ENCODE measurements at regions not wholly inside any gene's neighbourhood (a gene's known extent, or its start where the extent isn't known, plus 50 kb on each side); places are given as distances from the start of the nearest gene placed in this dataset.

DNA sequence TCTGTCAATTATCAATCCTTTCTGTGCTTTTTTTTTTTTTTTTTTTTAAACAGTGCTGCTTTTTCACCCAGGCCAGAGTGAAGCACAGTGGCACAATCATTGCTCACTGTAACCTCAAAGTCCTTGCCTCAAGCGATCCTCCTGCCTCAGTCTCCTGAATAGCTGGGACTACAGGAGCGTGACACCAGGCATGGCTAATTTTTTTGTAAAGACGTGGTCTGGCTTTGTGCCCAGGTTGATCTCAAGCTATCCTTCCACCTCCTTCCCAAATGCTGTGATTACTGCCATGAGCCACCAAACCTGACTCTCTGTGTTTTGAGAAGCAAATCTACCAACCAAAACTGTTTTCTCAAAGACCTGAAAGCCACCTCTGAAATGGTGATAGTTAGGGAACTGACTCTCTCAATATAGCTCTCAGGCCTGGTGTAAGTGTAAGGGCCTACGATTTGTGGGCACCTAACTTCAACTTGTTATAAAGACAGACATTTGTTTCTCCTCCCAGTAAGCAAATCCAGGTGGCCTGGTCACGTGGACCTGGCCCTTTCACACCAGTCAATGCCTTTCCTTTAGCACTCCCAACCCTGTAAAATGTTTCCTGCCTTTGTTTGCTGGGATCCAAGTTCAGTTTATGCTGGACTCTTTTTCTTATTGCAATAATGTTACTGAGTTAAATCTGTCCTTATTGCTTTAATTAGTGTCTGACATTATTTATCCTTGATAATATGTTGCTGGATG, 2015.9 kb downstream of the PCDH7 start:
- 87% methylated on average over 5 of the region's 5 CpGs for WGBS (ENCODE audit: low lambda C conversion rate, missing lambda C conversion rate)
- no peak overlapping the region for H3K27ac ChIP-seq
- H3K79me2 ChIP-seq: no peaks in the 10 kb centered on the region
- no peak for DNase-seq (ENCODE audit: low spot score)
- TF ChIP-seq EZH2phosphoT487 (IDR thresholded peaks at IDR 0.05; ENCODE audit: low read depth, severe bottlenecking, unreplicated experiment) (no peak), EZH2 (IDR thresholded peaks at IDR 0.05; ENCODE audit: borderline replicate concordance) (no peak)
- TF ChIP-seq, protein P1, sequence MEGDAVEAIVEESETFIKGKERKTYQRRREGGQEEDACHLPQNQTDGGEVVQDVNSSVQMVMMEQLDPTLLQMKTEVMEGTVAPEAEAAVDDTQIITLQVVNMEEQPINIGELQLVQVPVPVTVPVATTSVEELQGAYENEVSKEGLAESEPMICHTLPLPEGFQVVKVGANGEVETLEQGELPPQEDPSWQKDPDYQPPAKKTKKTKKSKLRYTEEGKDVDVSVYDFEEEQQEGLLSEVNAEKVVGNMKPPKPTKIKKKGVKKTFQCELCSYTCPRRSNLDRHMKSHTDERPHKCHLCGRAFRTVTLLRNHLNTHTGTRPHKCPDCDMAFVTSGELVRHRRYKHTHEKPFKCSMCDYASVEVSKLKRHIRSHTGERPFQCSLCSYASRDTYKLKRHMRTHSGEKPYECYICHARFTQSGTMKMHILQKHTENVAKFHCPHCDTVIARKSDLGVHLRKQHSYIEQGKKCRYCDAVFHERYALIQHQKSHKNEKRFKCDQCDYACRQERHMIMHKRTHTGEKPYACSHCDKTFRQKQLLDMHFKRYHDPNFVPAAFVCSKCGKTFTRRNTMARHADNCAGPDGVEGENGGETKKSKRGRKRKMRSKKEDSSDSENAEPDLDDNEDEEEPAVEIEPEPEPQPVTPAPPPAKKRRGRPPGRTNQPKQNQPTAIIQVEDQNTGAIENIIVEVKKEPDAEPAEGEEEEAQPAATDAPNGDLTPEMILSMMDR (IDR thresholded peaks at IDR 0.05; ENCODE audit: poor library complexity): no peak
- H3K4me1 ChIP-seq (ENCODE audit: insufficient read depth): no peaks in the 10 kb centered on the region
- no peaks in the 10 kb centered on the region for H3K27me3 ChIP-seq
- H3K4me2 ChIP-seq: no peak overlapping the region
- H3K9me3 ChIP-seq (ENCODE audit: low read depth): no peaks in the 10 kb centered on the region
- H2AFZ ChIP-seq: no peak overlapping the region
- H3K36me3 ChIP-seq (replicated peaks; ENCODE audit: insufficient read depth, low read depth): no peaks in the 10 kb centered on the region
- H3K9me2 ChIP-seq (replicated peaks; ENCODE audit: insufficient read depth): no peaks in the 10 kb centered on the region
- H3K4me3 ChIP-seq: no peak overlapping the region
- H4K20me1 ChIP-seq (ENCODE audit: insufficient read depth, poor library complexity, severe bottlenecking): no peaks in the 10 kb centered on the region

DNA sequence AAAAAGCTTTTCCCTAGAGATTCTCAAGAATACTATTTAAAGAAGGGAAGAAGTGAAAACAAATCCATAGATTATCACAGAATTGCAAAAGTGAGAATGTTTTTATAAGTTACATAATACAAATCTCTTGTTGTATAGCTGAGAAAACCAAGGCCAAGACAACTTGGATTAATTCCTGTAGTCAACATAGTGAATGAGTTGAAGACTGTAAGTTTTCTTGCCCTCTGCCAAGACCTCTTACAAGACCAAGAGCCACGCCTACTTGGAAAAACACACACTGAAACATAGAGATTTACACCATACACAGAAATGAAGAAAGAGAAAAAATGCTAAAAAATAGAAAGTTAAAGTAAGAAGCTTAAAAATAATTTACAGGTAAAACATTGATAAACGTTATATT, 2024.0 kb downstream of the PCDH7 start:
- H3K4me3 ChIP-seq: no peak overlapping the region
- H3K36me3 ChIP-seq (replicated peaks; ENCODE audit: insufficient read depth, low read depth): no peaks in the 10 kb centered on the region
- H4K20me1 ChIP-seq (ENCODE audit: insufficient read depth, poor library complexity, severe bottlenecking): no peaks in the 10 kb centered on the region
- TF ChIP-seq EZH2 (IDR thresholded peaks at IDR 0.05; ENCODE audit: borderline replicate concordance): no peak
- TF ChIP-seq, protein P1 (IDR thresholded peaks at IDR 0.05; ENCODE audit: poor library complexity): no peak
- no peak for TF ChIP-seq EZH2phosphoT487 (IDR thresholded peaks at IDR 0.05; ENCODE audit: low read depth, severe bottlenecking, unreplicated experiment)
- H3K4me2 ChIP-seq: no peak overlapping the region
- H3K4me1 ChIP-seq (ENCODE audit: insufficient read depth): no peaks in the 10 kb centered on the region
- H3K27me3 ChIP-seq: no peaks in the 10 kb centered on the region
- 97% methylated on average over 2 of the region's 2 CpGs for WGBS (ENCODE audit: low lambda C conversion rate, missing lambda C conversion rate)
- H3K79me2 ChIP-seq: no peaks in the 10 kb centered on the region
- no peak overlapping the region for H2AFZ ChIP-seq
- H3K27ac ChIP-seq: no peak overlapping the region
- H3K9me3 ChIP-seq (ENCODE audit: low read depth): no peaks in the 10 kb centered on the region
- DNase-seq (ENCODE audit: low spot score): no peak
- H3K9me2 ChIP-seq (replicated peaks; ENCODE audit: insufficient read depth): no peaks in the 10 kb centered on the region

DNA sequence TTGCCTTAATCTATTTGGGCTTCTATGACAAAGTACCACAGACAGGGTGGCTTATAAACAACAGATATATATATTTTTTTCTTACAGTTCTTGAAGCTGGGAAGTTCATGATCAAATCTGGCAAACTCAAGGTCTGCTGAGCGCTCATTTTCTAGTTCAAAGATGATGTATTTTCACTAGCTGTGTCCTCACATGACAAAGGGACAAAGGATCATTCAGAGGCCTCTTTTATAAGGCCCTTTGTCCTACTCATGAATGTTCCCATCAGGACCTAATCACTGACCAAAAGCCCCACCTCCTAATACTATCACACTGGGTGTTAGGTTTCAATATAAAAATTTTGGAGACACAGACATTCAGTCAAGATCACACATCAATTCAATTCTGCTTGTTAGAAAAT, 2025.2 kb downstream of the PCDH7 start:
- Histone ChIP-seq H4K20me1 (ENCODE audit: insufficient read depth, poor library complexity, severe bottlenecking) (no peaks in the 10 kb centered on the region), H3K79me2 (no peaks in the 10 kb centered on the region), H3K4me3 (no peak overlapping the region), H3K9me2 (replicated peaks; ENCODE audit: insufficient read depth) (no peaks in the 10 kb centered on the region), H3K4me2 (no peak overlapping the region), H3K27ac (no peak overlapping the region), H3K9me3 (ENCODE audit: low read depth) (no peaks in the 10 kb centered on the region), H3K27me3 (no peaks in the 10 kb centered on the region), H3K4me1 (ENCODE audit: insufficient read depth) (no peaks in the 10 kb centered on the region), H2AFZ (no peak overlapping the region), H3K36me3 (replicated peaks; ENCODE audit: insufficient read depth, low read depth) (no peaks in the 10 kb centered on the region)
- no peak for TF ChIP-seq EZH2 (IDR thresholded peaks at IDR 0.05; ENCODE audit: borderline replicate concordance)
- TF ChIP-seq, protein P1 (IDR thresholded peaks at IDR 0.05; ENCODE audit: poor library complexity): no peak
- TF ChIP-seq EZH2phosphoT487 (IDR thresholded peaks at IDR 0.05; ENCODE audit: low read depth, severe bottlenecking, unreplicated experiment): no peak
- 100% methylated on average over 1 of the region's 1 CpG for WGBS (ENCODE audit: low lambda C conversion rate, missing lambda C conversion rate)
- DNase-seq (ENCODE audit: low spot score): no peak
